ENCODE measurements at regions not wholly inside any gene's neighbourhood (a gene's known extent, or its start where the extent isn't known, plus 50 kb on each side); places are given as distances from the start of the nearest gene placed in this dataset.

GRCh38 chr14:22497671-22498093 lies 91.3 kb downstream of the DAD1 start:
- TF ChIP-seq POLR2A (IDR thresholded peaks at IDR 0.05; ENCODE audit: low read depth, low read length) (no peak), POLR2AphosphoS5 (IDR thresholded peaks at IDR 0.05; ENCODE audit: low read depth, low read length) (no peak), SPI1 (IDR thresholded peaks at IDR 0.05; ENCODE audit: low read depth, low read length) (no peak), TAF1 (IDR thresholded peaks at IDR 0.05; ENCODE audit: low read depth, low read length) (no peak), PAX5 (IDR thresholded peaks at IDR 0.05; ENCODE audit: insufficient read depth, low read length, severe bottlenecking) (no peak), POU2F2 (IDR thresholded peaks at IDR 0.05; ENCODE audit: low read depth, low read length) (no peak)
